ENCODE measurements at regions not wholly inside any gene's neighbourhood (a gene's known extent, or its start where the extent isn't known, plus 50 kb on each side); places are given as distances from the start of the nearest gene placed in this dataset.

DNA sequence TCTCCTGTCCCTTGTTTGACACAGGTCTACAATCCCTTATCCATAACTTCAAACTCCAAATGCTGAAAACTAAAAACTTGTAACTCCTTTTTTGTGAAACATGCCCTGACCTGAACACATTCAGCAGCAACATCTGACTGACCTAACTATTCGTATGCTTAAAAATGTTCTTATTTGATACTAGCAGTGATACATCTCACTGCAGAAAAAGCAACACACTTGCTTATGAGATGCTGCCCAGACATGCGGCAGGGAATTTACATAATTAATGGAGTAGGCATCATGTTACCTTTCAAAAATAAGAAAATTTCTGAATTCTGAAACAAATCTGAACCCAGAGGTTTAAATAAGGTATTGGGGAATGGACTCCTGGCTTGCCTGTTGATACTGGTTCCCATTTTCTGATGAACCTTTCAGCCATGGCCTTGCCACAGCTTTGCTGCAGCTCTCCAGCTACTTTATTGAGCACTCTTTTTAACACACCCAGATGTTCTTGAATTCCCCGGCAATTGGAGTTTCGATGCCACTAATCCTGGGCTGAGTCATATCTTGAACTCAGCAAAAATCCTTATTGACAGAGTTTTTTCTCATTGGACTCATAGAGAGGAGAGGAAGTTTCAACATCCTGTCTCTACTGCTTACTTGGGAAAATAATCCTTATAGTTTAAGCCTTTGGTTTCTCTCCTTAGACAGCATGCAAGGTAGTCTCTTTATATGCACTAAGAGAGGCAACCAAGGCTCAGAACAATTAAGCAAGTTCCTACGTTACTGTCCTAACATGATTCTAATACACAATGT is 296.6 kb upstream of the LMCD1 start:
- DNase-seq, result no peak

DNA sequence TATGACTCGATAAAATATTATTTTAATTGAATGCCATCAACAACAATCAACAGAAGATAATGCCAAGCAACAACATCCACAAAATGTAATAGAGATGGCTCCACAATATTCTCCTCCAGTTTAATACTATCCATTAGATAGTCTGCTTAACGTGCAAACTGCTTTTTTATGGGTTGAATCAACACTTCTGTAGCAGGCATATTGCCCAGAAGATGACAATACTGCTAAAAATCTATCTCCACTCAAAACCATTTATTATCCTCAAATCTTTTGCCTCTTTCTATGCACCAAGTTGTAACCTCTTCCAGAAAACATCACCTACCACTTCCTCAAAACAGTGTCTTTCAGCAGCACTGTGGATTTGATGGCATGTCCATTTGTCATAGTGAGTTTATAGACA is 295.7 kb upstream of the LMCD1 start:
- DNase-seq, result no peak

DNA sequence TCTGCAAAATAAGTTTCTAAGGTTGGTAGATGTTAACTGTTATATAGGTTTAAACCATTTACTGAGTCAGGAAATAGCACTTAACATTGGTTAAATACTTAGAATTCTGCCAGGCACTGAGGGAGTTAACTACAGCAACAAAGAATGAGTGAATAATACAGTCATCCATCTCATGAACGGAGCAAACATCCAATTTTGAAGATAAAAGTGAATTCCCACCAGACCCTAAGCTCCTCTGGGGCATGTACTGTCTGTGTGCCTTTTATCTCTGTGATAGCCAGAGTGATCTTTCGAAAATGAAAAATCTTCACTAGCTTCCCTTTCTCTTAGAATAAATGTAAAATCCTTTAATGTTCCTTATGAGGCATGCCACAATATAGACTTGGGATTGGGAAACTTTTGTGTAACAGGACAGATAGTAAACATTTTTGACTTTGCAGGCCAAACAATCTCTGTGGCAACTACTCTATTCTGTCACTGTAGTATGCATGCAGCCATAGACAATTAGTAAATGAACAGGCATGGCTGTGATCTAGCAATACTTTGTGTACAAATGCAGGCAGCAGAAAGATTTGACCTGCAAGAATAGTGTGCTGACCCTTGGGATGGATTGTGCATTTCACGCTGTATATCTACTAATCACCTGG is 294.5 kb upstream of the LMCD1 start:
- DNase-seq, result no peak

GRCh38 chr3:8210882-8211341 is 290.7 kb upstream of the LMCD1 start:
- no peak for DNase-seq

DNA sequence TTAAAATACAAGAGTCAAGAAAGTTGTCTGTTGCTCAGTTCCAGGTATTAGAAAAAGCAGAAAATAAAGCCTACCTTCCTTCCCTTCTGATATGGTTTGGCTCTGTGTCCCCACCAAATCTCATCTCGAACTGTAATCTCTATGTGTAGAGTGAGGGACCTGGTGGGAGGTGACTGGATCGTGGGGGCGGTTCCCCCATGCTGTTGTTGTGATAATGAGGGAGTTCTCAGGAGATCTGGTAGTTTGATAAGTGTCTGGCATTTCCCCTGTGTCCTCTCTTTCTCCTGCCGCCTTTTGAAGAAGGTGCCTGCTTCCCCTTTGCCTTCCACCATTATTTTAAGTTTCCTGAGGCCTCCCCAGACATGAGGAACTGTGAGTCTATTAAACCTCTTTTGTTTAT is 288.8 kb upstream of the LMCD1 start:
- no peak for DNase-seq

DNA sequence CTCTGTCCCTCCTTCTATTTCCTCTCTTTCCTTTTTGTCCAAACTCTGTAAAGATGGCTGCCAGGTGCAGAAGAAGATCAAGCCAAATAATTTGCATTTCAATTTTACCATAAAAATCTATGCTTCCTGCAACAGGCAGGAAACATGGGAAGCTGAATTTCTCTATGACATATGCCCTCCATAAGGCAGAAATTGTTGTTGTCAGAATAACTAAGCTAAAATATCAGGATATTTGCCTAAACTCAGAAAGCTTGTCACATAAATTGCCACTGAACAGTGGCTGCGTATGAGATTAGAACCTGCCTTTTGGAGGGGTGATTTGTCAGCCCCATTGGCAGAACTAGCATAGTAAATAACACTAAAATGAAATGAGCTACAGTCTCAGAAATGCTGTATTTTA is 288.3 kb upstream of the LMCD1 start:
- no peak for DNase-seq

DNA sequence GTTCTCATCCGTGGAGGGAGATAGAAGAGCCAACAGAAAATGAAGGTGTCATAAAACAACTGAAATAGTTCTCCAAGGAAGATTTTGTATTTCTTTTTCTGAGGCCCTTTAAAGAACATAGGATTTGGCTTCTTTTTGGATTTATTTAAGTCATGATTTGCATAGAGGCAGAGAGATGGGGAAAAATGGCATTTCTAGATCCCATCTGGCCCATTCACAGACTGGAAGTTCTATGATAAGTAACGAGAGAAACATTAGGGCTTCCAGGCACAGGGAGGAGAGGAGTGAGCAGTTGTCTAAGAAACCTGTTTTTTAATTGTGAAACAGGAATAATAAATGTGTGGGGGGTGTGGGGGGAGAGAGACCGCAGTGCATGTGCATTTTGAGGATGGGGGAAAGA is 285.8 kb upstream of the LMCD1 start:
- DNase-seq, result no peak

DNA sequence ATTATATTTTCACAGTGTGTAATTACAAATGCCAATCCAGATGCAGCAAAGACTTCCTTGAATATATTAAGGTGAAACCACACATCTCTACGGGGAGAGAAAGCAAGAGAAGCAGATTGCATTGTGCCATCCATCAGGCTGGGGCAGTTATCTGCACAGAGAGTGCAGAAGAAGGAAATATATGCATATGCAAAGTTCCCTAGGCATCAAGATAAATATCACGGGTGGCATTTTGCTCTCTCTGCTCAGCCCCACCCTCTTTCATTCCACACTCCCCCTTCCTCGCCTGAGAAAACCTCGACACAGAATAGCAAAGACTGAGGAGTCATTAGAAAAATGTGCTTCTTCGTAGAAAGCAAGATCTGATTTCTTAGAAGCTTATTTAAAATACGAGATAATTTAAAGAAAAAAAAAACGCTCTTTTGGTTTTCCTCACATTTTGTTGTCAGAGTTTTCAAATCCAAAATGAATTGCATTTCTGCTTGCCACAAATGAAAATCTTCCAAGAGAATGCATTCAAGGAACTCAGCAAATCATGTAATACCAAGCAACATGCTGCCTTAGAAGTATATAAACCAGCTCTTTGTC is 283.2 kb upstream of the LMCD1 start:
- no peak for DNase-seq

- no peak for DNase-seq
Measured at GRCh38 chr3:8220291-8220690, 281.3 kb upstream of the LMCD1 start.

DNA sequence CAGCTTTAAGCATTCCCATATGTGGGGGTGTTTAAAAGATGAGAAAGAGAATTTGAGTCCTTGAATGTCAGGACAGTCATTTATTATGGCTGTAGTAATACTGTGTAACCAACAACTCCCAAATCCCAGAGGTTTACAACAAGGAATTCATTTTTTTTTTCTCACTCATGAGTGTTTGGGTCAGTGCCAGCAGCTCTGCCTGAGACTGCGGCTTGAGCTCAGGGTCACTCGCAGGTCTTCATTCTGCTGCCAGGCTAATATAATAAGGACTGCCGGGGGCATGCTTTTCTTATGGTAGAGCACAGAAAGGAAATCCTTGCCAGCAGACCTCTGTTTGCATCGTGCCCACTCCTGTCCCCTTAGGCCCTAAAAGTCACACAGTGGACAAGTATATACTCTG is 277.9 kb upstream of the LMCD1 start:
- no peak for DNase-seq

DNA sequence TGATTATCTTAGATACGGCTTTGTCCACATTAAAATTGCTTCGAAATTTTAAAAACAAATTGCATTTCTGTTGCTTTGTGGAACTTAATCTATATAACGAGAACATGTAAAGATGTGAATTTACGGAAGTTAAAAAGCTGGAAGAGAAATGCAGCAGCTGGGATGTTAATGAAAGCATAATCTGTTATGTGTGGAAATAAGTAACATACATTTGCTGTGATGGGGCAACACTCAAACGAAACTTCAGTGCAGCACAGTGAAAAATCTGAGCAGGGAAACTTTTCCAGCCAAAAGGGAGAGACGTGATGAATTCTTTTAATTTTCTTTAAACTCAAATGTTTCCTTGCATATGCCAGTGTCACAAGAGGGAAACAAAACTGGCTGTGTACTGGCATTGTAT is 276.7 kb upstream of the LMCD1 start:
- no peak for DNase-seq

GRCh38 chr3:8233938-8234337 is 267.7 kb upstream of the LMCD1 start:
- no peak for DNase-seq

- DNase-seq, result no peak
Measured at GRCh38 chr3:8236264-8236663, 265.4 kb upstream of the LMCD1 start.

GRCh38 chr3:8237893-8238292 is 263.7 kb upstream of the LMCD1 start:
- DNase-seq, result no peak

- DNase-seq, result no peak
Measured at GRCh38 chr3:8238432-8238831, 263.2 kb upstream of the LMCD1 start.

DNA sequence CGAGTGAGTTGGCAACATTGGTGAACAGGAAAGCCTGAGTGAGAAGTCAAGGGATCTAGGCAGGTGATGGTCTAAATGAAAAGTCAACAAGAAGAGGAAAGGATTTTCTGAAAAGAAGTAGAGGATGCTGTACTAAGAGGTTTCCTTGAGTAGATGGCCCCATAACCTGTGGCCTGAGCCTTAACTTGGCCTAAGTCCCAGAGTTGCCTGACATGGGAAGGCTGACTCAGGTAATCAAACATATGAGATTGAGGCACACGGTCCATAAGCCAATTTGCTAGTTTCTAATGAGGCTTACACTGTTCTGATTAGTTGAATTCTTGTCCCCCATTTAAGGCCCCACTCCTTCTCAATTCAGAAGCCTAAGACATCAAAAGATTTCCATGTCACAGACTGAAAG is 262.5 kb upstream of the LMCD1 start:
- DNase-seq, result no peak

- DNase-seq, result peak; percentile 80
Measured at GRCh38 chr3:8239718-8240695, 261.6 kb upstream of the LMCD1 start.

- DNase-seq, result no peak
Measured at GRCh38 chr3:8246070-8246469, 255.6 kb upstream of the LMCD1 start.

GRCh38 chr3:8253201-8253600 is 248.4 kb upstream of the LMCD1 start:
- DNase-seq, result no peak

DNA sequence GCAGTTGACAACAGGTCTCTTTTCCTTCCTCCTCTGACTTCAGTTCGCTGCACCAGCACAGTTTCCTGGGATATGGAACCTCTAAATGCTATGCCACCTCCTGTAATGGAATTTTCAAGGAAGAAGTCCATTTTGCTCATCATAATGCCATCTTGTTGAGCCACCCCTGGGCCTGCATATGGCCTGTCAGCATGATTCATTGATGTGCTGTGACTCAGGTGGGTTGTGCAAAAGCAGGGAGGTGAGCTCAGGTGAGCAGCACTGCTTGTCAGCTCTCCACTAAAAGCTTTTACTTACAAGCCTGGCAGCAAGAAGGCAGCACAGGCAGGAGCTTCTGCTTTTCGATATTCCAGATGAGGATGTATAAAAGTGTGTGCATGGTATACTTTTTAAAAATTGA is 247.1 kb upstream of the LMCD1 start:
- no peak for DNase-seq

GRCh38 chr3:8255725-8256124 is 245.9 kb upstream of the LMCD1 start:
- no peak for DNase-seq

DNA sequence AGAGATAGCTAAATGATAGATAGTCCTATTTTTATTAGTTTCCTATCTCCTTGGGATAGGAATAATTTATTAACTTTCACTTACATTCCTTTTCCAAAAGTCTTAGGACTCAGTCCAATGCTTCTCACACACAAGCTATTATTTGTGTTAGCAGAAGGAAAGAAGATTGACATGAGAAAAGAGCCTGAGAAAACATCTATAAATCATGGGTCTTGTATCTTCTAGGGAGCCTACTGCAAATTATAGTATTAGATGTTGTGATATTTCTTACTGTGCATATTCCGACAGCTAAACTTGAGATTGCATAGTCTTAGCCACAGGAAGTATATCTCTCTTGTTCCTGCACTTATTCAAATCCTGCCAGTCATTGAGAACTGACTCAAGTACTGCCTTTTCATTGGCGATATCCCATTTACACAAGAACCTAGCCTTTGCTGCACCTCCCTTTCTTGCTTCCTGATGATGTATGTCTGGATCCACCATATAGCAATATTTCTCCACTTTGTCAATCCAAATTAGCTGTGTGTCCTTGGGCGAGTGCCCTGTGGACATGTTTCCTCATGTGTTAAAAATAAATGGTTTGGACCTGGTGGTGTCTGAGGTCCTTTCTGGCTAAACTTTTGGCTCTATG is 245.1 kb upstream of the LMCD1 start:
- no peak for DNase-seq

DNA sequence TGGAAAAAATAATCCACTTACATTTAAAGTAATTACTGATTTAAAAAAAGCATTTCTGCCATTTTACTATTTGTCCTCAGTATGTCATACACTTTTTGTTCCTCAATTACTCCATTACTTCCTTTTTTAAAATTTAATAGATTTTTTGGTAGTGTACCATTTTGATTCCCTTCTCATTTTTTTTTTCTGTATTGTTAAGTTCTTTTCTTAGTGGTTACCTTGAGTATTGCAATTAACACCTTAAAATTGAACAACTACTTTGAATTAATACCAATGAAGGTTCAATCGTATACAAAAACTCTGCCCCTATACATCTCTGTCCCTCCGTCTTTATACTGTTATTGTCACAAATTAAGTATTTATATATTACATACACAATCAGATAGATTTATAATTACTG is 240.6 kb upstream of the LMCD1 start:
- no peak for DNase-seq

All from hematopoietic multipotent progenitor cell treated with erythropoietin and hydrocortisone succinate and interleukin-3 and kit ligand, for 4 days (in vitro differentiated cells).